ENCODE measurements at regions not wholly inside any gene's neighbourhood (a gene's known extent, or its start where the extent isn't known, plus 50 kb on each side); places are given as distances from the start of the nearest gene placed in this dataset.
"Not testable (repeated sequence)": the region's sequence is repeated elsewhere in the genome, so short reads cannot be mapped to it uniquely, and the experiment has no call there.

DNA sequence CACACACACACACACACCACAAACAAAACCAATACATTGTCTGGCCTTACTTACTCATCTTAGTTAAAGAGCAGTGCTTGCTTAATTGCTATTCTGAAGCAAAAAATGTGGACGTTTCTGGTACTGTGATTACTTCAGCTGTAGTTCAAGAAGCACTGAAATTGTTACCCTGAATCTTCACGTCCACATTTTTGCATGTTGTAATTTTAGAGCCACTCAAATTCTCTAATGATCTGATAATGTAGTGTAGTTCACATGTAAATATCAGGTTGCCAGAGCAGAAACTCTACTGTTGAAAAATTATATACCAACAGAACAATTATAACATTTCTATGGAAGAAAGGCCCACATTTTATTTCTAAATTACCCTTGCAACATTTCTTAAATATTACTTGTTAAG lies 1451.1 kb downstream of the GATA3 start:
- no peak for DNase-seq

DNA sequence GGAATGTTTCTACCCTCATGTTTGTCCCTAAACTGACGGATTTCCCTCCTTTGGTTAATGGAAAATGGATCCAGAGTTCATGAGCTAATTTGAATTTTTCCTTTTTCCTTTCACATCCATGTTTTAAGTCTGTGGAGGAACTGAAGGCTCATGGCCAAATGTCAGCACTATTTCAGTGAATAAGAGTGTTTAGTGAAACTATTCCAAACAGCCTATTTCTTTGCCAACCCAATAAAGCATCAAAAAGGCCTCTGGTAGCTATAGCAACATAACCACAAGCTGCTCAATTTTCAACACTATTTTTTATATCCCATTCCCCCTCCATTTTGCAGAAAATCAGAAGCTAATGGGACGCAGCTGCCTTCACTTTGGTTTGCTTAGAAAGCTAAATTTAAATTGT lies 1454.1 kb downstream of the GATA3 start:
- no peak for DNase-seq

DNA sequence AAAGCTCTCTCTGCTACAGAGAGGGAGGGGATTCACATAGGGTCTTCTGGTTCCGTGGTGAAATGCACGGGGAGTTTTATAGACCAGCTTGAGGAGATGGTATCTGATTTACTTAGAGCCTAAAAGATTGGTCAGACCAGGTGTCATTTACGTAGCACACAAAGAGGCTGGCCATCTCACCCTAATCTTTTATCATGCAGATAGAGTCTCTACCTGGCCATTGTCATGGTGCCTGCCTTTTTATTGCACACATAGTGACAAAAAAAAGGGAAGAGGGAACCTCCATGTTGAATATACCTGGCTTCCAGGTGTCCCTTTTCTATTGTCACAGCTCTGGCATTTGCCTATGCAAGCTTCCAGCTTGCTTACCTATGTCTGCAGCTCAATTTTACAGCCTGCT lies 1456.1 kb downstream of the GATA3 start:
- DNase-seq, result no peak

DNA sequence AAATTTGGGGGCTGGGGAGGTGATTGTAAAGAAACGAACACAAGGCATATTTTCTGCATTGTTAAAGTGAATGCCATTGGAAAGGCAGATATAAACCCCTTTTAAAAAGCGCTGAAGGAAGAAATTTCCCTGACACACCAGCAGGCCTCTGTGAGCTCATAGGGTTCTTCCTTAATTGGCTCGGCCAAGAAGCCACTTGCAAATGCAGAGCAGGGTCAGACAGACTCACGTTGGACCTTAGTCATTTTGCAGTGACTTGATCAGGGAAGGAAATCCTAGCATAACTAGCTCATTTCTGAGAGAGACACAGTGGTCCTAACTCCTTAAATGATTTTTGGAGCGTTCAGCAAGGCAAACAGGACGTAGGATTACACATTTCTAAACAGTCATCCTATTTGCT lies 1461.4 kb downstream of the GATA3 start:
- DNase-seq, result no peak

DNA sequence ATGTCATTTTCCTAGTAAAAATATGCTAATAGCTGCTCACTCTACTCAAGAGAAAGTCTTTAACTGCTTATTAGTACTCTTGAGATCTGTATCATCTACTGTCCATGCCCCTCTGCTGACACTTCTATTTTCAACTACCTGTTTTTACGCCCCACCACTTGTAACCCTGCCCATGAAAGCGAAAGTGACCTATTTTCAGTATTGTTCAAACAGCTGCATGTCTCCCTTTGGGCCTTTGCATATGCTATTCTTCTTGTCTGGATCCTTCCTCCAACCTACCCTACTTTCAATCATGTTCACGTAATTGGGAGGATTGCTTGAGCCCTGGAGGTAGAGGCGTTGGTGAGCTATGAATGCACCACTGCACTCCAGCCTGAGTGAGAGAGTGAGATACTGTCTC lies 1481.3 kb downstream of the GATA3 start:
- no peak for DNase-seq

DNA sequence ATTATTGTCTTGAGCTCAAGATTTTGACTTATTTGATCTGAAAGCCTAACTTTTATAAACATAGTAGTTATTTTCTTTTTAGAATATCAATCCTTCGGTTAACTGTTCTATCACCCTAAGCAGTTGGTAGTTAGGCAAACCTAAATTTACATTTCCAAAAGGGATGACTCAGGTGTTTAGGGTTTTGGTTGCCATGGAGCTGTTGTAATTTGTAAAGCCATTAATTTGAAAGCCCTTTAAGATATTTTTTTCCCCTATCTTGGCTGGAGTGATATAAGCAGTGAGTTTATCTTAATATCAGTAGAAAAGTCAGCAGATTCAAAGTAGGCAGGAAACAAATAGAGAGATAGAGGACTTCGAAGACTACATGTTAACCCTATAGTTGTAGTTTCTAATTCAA lies 1472.6 kb upstream of the CELF2 start:
- DNase-seq, result no peak

DNA sequence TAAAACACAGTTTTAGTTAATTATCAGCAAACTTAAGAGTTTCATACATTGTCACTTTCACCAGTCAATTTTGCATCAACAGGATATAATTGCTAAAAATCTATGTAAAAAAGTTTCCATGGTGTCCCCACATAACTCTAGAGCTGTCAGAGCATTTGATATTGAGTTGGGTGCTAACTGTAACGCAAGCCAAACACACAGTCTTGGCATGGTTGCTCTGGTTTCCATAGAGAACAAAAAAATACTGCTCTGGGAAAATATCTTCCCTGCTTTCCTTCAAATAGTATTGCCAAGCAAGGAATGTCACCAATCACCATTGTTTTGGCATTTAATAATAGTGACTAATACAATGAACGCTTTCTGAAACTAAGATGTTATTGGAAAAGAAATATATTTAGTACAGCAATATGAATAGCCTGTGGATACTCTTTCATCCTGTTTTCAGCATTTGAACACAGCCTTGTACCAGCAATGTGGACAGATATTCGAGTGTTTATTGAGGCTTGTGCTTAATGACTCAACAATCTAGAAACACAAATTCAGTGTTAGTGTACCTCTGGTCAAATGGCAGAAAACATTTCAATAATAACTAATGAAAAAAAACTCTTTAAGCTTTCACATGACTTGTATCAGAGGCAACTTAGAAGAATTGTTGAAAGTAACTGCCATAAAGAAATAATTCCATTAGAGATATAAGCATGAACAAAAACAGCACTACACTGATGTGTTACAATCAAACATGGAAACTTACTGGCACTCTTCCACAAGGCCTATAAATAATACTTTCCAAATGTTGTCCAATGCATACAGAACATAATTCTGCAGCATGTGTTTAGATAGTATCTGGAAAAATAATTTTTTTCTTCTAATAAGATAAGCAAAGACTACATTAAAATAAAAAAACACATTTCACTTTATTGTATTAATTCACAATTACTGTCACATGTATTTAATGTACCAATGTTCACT lies 1469.5 kb upstream of the CELF2 start:
- DNase-seq, result no peak

DNA sequence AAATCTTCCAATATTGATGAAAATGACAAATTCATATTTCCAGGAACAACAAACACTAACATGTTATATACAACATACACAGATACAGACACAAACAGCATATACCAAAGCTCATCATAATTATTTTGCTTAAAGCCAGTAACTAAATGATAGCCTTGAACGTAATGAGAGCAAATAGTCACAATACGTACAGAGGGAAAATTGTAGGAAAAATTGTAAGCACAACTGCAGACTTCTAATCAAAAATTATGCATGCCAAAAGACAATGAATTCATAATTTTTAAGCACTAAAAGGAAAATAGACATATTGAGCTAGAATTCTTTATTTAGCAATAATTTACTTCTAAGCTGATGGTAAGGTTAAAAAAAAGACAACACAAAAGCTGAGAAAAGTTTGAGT lies 1466.9 kb upstream of the CELF2 start:
- no peak for DNase-seq

DNA sequence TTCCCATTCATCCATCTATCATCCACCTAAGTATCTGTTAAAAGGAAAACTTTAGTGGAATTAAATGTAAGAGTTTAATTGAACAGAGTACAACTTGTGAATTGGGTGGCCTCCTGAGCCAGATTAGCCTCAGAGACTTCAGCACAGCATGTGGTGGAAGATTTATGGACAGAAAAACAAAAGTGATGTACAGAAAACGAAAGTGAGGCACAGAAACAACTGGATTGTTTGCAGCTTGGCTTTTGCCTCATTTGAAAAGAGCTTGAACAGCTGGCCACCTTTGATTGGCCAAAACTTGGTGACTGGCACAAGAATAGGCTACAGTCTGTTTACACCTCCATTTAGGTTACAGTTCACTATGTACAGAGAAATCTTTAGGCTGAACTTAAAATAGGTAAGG lies 1463.4 kb upstream of the CELF2 start:
- DNase-seq, result no peak

DNA sequence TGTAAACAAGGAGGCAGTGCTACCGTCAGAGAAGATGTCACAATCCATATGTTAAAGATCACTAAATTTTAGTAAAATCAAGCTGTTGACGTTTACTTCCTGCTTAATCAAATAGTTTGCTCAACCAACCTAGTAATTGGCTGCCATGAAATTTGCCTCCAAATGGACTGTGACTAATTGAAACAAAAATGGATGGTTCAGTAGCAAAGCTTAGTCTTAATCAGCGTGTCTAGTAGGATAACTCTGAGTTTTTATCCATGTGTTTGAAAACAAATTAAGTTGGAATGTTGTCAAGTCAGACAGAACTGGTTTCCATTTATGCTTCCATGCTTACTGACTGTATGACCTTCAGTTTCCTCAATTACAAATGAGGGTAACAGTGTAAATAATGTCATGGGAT lies 1456.7 kb upstream of the CELF2 start:
- no peak for DNase-seq

DNA sequence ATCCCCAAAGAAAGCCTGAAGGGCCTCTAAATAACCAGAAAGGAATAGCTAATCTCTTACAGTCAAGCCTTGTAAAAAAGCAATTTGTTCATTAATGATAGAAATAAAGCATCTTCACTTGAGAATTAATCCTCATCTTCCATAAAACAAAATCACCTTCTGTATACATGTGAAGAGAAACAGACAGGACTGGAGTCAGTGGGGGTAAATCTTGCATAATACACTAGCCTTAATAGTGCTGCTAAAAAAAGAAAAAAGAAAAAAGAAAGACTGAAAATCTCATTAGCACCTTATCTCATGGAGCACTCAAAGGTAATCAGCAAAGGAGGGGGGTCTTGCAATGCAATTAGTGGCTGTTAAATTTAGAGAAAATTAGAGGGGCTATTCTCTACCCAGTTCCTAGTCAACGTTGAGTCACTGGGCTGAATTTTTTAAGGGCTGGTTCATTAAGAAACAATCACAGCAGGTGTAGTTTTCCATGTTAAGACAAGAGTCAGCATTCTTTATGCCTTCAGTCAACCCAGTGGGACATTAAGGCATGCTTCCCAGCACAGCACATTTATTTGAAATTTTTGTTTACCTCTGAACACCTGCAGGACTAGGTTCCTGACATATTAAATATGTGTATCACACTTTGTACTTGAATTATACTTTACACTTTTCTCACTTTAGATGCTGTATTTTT lies 1455.7 kb upstream of the CELF2 start:
- DNase-seq, result no peak

DNA sequence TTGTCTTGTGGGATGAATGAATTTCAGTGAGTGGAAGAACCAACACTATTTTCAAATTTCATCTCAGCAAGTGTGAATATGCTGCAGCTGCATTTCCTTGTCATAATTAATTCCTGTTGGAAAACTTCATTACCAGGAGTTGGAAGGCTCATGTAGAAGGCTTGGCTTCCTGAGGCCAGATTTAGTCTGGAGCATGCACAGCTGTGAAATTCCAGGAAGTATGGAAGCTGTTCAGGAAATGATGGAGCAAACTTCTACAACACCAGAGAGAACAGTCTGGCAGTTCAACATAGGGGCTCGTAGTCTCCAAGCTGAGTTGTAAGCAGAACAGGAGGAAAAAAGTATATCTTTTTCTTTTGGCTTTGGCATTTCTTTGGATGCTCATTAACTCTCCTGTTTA lies 1439.9 kb upstream of the CELF2 start:
- no peak for DNase-seq

DNA sequence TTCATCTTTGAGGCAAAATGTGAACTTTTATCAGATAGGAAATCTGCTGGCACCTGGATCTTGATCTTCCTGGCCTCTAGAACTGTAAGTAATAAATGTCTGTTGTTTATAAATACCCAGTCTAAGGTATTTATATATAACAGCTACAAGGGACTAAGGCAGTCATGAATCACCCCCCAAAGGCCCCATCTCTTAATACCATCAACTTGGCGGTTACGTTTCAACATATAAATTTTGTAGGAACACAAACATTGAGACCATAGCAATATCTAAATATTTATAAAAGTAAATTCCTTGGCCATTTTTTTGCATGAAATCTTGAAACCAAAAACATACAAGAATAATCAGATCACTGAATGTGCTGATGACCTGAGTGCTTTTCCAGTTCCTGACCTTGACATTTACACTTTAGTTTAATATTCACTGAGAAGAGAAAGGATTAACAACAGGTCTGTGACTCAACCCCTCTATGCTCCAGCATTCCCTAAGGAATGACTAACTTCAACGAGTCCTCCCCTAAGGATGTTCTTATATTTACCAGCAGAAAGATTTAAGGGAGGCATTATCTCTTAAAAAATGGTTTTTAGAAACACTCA lies 1438.5 kb upstream of the CELF2 start:
- no peak for DNase-seq

DNA sequence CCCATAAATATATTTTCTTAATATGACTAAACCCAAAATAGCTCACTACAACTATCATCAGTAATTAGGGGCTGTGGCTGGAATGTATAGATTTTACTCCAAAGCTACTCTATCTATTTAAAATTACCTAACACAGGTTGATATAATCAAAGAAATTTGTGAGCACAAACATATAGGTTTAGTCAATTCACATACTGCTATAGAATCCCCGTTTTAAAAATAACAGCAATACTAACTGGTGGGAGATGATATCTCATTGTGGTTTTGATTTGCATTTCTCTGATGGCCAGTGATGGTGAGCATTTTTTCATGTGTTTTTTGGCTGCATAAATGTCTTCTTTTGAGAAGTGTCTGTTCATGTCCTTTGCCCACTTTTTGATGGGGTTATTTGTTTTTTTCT lies 1434.9 kb upstream of the CELF2 start:
- not testable (repeated sequence) for DNase-seq

DNA sequence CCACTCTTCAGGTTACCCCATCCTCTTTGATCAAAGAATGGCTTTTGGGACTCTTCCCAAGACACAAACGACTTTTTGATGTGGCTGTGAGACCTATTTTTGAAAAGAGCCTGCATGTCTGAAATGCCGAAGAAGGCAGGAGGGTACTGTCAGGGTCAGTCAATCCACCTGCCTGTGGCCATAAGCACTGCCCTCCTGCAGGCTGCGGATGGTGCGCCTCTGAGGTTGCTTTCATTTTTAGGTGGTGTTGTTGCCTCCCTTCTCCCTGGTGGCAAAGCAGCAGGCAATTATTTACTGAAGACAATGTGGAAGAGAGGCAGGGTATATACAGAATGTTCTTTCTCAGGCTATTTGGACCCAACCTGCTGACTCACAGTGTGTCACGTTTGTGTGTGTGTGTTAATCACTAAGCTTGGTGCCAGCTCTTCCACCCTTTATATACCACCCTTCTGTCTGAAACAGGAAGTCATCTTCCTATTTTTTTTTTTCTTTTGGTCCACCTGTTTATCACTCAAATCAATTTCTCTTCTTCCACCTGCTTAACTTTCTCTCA lies 1421.2 kb upstream of the CELF2 start:
- DNase-seq, result no peak

DNA sequence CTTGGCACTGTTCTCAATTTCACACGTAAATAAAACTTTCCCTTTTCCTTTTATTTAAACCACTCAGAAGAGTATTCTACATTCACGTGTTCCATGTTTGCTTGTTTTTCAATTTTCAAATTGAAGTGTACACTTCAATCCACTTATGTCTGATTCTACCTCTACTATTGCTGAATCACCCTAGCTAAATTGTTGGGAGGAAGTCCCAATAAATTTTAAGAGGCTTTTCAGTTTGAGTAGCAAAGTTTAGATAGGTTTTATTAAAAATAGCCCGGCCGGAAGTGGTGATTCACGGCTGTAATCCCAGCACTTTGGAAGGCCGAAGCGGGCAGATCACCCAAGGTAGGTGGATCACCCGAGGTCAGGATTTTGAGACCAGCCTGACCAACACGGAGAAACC lies 1414.7 kb upstream of the CELF2 start:
- no peak for DNase-seq

DNA sequence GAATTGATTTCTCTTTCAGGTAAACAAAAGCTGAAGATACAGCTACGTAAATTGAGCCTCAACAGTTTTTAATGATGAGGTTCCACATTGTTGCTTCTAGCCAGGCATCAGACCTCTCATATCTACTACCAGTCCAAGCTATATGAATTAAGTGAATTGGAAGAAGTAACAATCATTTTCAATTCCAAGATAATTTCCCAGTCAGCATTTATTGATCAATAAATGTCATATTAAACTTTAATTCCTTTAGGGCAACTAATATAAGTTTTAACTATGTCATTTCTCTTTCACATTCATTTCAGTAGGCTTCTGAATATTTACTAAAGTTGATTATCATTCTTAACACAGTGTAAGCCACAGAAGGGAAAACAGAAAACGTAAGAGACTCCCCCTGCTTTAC lies 1413.7 kb upstream of the CELF2 start:
- no peak for DNase-seq

DNA sequence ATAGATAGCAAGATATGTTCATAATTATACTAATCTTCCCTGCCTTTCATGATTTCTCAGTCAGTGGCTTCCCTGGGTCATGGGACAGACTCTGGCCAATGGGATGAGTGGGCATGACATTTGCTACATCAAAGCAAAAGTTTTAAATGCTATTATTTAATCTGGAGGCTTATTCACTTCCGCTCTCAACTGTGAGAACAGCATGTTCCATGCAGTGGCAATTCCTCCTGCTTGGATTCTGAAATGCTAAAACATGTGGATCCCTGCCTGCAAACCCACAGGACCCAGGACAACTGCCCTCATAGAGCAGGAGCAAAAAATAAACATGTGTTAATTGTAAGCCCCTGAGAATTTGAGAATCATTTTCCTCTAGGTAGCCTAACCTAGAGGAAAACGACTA lies 1412.4 kb upstream of the CELF2 start:
- no peak for DNase-seq

DNA sequence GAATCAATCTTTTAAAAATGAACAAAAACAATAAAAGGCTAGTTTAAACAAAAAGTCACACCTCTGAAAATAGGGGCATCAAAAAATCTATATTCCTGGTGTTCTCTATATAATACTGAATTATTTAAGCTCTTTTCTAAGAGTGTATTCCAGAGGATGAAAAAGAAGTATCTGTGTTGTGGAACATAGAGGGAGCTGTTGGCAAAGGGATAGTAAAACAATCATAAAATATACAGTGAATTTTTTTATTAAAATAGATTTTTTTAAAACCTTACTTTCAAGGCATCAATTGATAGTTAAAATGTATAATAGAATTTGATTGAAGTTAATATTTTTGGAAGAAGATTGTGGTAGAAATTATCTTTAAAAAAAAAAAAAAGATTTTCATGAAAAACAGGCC lies 1409.1 kb upstream of the CELF2 start:
- DNase-seq, result no peak

DNA sequence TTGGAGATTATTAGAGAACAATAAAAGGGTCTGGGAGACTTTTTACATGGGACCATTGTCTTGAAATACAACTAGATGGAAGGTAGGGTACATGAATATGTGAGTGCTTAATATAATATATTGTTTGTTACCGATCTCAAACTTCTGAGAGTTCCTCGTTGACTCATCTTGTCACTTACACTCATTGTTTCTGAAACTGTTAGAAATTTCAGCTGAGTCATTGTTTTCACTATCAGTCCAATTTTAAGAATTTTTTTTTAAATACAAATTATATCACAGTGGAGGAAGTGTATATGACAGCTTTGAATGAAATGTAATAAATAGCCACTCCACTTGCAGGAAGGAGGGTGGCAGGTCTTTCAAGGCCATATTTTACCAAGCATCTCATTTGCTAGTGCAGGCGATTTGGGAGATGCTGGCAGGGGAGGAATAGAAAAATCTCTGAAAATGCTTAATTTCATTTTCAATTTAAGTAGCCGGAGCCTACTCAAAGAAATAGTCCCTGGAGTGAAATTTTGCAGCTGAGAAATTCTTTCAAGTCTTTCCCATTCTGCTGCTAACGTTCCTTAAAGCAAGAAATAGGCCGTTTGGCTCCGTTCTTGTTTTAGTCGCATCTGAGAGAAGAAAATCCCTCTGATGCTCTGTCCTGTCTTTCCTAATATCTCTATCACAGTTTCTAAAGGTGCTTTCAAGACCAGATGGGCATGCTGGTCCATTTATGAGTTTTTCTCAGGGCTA lies 1404.2 kb upstream of the CELF2 start:
- DNase-seq, result no peak

DNA sequence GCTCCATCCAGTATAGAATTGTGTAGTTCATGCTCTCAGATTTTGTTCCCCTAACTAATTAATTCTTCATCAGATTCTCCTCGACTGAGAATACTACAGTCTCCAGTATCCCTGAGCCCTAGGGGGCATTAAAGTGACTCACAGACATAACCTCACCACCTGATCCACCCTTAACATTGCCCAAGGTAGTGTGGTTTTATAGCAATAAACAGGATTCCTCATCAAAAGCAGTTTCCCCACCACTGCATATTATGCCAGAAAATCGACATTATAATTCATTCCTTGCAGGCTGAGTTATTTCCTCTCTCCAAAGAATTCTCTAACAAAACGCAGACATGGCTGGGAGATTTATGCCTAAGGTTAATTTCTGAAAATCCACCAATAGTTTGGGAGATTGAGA lies 1402.5 kb upstream of the CELF2 start:
- DNase-seq, result no peak

DNA sequence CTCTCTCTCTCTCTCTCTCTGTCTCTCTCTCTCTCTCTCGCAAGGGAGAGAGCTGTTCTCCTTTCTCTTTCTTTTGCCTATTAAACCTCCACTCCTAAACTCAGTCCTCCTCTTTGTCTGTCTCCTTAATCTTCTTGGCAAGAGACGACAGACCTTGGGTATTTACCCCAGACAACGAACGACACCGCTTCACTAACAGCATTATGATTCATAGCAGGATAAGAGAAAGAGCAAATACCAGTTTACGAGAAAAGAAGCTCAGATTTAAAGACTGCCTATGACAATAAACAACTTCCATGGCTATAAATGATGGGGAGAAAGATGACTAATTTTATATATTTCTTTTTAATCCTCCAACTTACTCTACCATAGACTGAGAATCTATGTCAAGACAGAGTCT lies 1396.5 kb upstream of the CELF2 start:
- no peak for DNase-seq

DNA sequence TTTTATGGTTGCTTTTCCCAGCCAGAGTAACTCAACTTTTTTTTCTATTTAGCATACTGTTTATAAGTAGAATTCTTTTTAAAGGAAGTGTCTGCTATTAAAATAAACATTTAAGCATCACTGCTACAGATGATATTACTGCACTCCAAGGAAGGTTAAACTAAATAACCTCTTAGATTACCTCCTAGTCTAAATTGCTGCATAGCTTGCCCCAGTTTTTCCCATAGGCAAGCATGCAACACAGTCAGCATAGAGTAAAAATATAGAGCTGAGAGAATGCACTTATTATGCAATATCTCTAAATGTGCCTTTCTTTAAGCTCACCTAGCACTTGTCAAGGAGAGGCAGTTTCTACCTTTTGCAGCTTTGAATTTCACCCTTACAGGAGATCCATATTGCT lies 1392.4 kb upstream of the CELF2 start:
- no peak for DNase-seq
